C4-2B (cell line): ENCODE measurements at regions not wholly inside any gene's neighbourhood (a gene's known extent, or its start where the extent isn't known, plus 50 kb on each side); places are given as distances from the start of the nearest gene placed in this dataset.

Source experiments
- ZFX ChIP-seq: fragments of 450-650 bp; IDR thresholded peaks from 2 replicates; pipeline ENCODE4 v1.6.1; 2017
- TF ChIP-seq, protein P1 (sequence below): fragments of 450-650 bp; conservative IDR thresholded peaks from 2 replicates; pipeline ENCODE4 v1.5.1; 2017; ENCODE audit warnings: mild to moderate bottlenecking

DNA sequence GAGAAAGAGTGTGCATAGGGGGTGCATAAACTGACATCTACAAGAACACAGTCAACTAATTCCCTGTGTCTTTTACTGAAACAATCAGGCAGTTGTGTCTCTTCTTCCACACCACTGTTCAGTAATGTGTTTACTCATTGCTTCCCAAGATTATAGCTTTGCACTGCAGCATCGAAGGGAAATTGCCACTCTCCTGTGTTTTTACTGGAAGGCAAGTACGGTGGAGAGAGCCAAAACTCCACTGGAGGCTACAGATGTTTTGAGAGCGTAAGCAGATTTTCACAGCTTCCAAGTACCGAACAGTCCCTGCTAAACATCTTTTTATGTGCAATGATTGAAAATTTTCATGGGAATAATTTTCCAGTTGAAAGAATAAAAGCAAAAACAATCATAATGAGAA, 510.5 kb upstream of the AKR1E2 start:
- TF ChIP-seq, protein P1, sequence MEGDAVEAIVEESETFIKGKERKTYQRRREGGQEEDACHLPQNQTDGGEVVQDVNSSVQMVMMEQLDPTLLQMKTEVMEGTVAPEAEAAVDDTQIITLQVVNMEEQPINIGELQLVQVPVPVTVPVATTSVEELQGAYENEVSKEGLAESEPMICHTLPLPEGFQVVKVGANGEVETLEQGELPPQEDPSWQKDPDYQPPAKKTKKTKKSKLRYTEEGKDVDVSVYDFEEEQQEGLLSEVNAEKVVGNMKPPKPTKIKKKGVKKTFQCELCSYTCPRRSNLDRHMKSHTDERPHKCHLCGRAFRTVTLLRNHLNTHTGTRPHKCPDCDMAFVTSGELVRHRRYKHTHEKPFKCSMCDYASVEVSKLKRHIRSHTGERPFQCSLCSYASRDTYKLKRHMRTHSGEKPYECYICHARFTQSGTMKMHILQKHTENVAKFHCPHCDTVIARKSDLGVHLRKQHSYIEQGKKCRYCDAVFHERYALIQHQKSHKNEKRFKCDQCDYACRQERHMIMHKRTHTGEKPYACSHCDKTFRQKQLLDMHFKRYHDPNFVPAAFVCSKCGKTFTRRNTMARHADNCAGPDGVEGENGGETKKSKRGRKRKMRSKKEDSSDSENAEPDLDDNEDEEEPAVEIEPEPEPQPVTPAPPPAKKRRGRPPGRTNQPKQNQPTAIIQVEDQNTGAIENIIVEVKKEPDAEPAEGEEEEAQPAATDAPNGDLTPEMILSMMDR: no peak
- TF ChIP-seq ZFX: no peak
